Muscle of back (tissue), 3 donors: ENCODE measurements at regions not wholly inside any gene's neighbourhood (a gene's known extent, or its start where the extent isn't known, plus 50 kb on each side); places are given as distances from the start of the nearest gene placed in this dataset.

Experiments used
- DNase-seq, 3 donors: peaks; one replicate each; pipeline versions ENCODE4 v3.0.0 to v3.0.0-alpha.2; 2013

- DNase-seq = no peak
Measured at GRCh38 chr20:59376109-59376841, 75.9 kb downstream of the EDN3 start.

GRCh38 chr20:59376998-59377397, 76.6 kb downstream of the EDN3 start:
- DNase-seq = no peak

- no peak for DNase-seq
Measured at GRCh38 chr20:59377842-59378241, 77.4 kb downstream of the EDN3 start.

- no peak for DNase-seq
Measured at GRCh38 chr20:59378396-59378795, 78.0 kb downstream of the EDN3 start.

GRCh38 chr20:59378966-59379365, 78.6 kb downstream of the EDN3 start:
- DNase-seq = no peak

- no peak for DNase-seq
Measured at GRCh38 chr20:59381689-59382088, 81.3 kb downstream of the EDN3 start.

- peak in 1 of 3 donors; percentile 44 for DNase-seq
Measured at GRCh38 chr20:59382157-59382725, 81.8 kb downstream of the EDN3 start.

- no peak for DNase-seq
Measured at GRCh38 chr20:59382907-59383306, 82.5 kb downstream of the EDN3 start.

GRCh38 chr20:59385038-59385437, 84.6 kb downstream of the EDN3 start:
- no peak for DNase-seq

GRCh38 chr20:59385480-59385879, 85.1 kb downstream of the EDN3 start:
- DNase-seq = peak in 1 of 3 donors; percentile 71

- peak in 1 of 3 donors; percentile 72 for DNase-seq
Measured at GRCh38 chr20:59386809-59387208, 86.4 kb downstream of the EDN3 start.

GRCh38 chr20:59387891-59388290, 87.5 kb downstream of the EDN3 start:
- DNase-seq = no peak

GRCh38 chr20:59388402-59388801, 88.0 kb downstream of the EDN3 start:
- DNase-seq = no peak

GRCh38 chr20:59390437-59390836, 90.0 kb downstream of the EDN3 start:
- DNase-seq = no peak

- DNase-seq = no peak
Measured at GRCh38 chr20:59391975-59392374, 91.6 kb downstream of the EDN3 start.

GRCh38 chr20:59392736-59393135, 92.3 kb downstream of the EDN3 start:
- DNase-seq = no peak

- no peak for DNase-seq
Measured at GRCh38 chr20:59393142-59393541, 92.7 kb downstream of the EDN3 start.

- DNase-seq = no peak
Measured at GRCh38 chr20:59395729-59396128, 95.3 kb downstream of the EDN3 start.

GRCh38 chr20:59398537-59399205, 98.3 kb downstream of the EDN3 start:
- DNase-seq = no peak

GRCh38 chr20:59399426-59400099, 99.2 kb downstream of the EDN3 start:
- DNase-seq = no peak

- no peak for DNase-seq
Measured at GRCh38 chr20:59400708-59401107, 100.3 kb downstream of the EDN3 start.

- DNase-seq = peak in 1 of 3 donors; percentile 85
Measured at GRCh38 chr20:59402681-59403080, 102.3 kb downstream of the EDN3 start.
